ENCODE measurements at regions not wholly inside any gene's neighbourhood (a gene's known extent, or its start where the extent isn't known, plus 50 kb on each side); places are given as distances from the start of the nearest gene placed in this dataset.
"Not testable (repeated sequence)": the region's sequence is repeated elsewhere in the genome, so short reads cannot be mapped to it uniquely, and the experiment has no call there.

GRCh38 chr11:86172894-86173293, 71.7 kb upstream of the EED start:
- no TSS peak for BruUV-seq (replicated peaks)
- TF ChIP-seq TCF7L2 (IDR thresholded peaks at IDR 0.05; ENCODE audit: low read depth, low read length) (0 out of 2 replicates have a peak, but pooled peaks have one; percentile 33), POLR2AphosphoS5 (IDR thresholded peaks at IDR 0.05; ENCODE audit: low read depth, low read length) (no peak)
- POLR2A ChIA-PET = no interaction called here

GRCh38 chr11:86171627-86172026, 72.9 kb upstream of the EED start:
- ChIA-PET CTCF (no interaction called here), POLR2A (no interaction called here)
- Histone ChIP-seq H3K27ac (ENCODE audit: low read length) (no peak overlapping the region), H3K36me3 (ENCODE audit: control insufficient read depth, insufficient read depth, low read length) (no peaks in the 10 kb centered on the region), H3K9me3 (ENCODE audit: control insufficient read depth, insufficient read depth, low read depth, low read length) (no peaks in the 10 kb centered on the region), H3K4me3 (ENCODE audit: low read depth in 2 of 2, low read length in 2 of 2) (no peak overlapping the region), H3K27me3 (ENCODE audit: control insufficient read depth, insufficient read depth, low read length) (no peaks in the 10 kb centered on the region), H3K4me1 (ENCODE audit: control insufficient read depth, insufficient read depth, low read length) (peaks cover 8% of the 10 kb centered on the region)
- no peak for TF ChIP-seq TCF7L2 (IDR thresholded peaks at IDR 0.05; ENCODE audit: low read depth, low read length)
- no peak for TF ChIP-seq POLR2AphosphoS5 (IDR thresholded peaks at IDR 0.05; ENCODE audit: low read depth, low read length)
- TF ChIP-seq CTCF (IDR thresholded peaks at IDR 0.05) = no peak
- TF ChIP-seq SIN3A (IDR thresholded peaks at IDR 0.05; ENCODE audit: borderline replicate concordance, insufficient read depth, low read depth, low read length) = no peak
- ATAC-seq (no peak), DNase-seq (ENCODE audit: low read depth, low spot score) (no peak)
- no TSS peak for BruUV-seq (replicated peaks)
- in situ Hi-C loops (cut with HindIII; ENCODE audit: low pct_unique_long_range_greater_than_20kb, low sequenced_read_pairs) (no loop called here), intact Hi-C loops (cut with micrococcal nuclease; ENCODE audit: unreplicated experiment) (no loop called here)

More at GRCh38 chr11:86172894-86173293, 71.7 kb upstream of the EED start:
- Histone ChIP-seq H3K27me3 (ENCODE audit: control insufficient read depth, insufficient read depth, low read length) (no peaks in the 10 kb centered on the region), H3K36me3 (ENCODE audit: control insufficient read depth, insufficient read depth, low read length) (no peaks in the 10 kb centered on the region), H3K4me1 (ENCODE audit: control insufficient read depth, insufficient read depth, low read length) (peaks cover 8% of the 10 kb centered on the region), H3K9me3 (ENCODE audit: control insufficient read depth, insufficient read depth, low read depth, low read length) (no peaks in the 10 kb centered on the region), H3K27ac (ENCODE audit: low read length) (no peak overlapping the region), H3K4me3 (ENCODE audit: low read depth in 2 of 2, low read length in 2 of 2) (no peak overlapping the region)
- in situ Hi-C loops (cut with HindIII; ENCODE audit: low pct_unique_long_range_greater_than_20kb, low sequenced_read_pairs) (no loop called here), intact Hi-C loops (cut with micrococcal nuclease; ENCODE audit: unreplicated experiment) (no loop called here)
- ATAC-seq (peak; percentile 70), DNase-seq (ENCODE audit: low read depth, low spot score) (no peak)
- CTCF ChIA-PET = interaction anchor here (0.7 kb wide), 1 partner anchor 38 kb away, joined by 8 read pairs; no protein-coding TSS in a partner anchor

GRCh38 chr11:86167499-86168164, 76.9 kb upstream of the EED start:
- Histone ChIP-seq H3K27me3 (ENCODE audit: control insufficient read depth, insufficient read depth, low read length) (no peaks in the 10 kb centered on the region; the same call in 1 of the 2 replicates), H3K27ac (ENCODE audit: low read length) (no peak overlapping the region), H3K36me3 (ENCODE audit: control insufficient read depth, insufficient read depth, low read length) (no peaks in the 10 kb centered on the region), H3K4me1 (ENCODE audit: control insufficient read depth, insufficient read depth, low read length) (no peaks in the 10 kb centered on the region), H3K4me3 (ENCODE audit: low read depth in 2 of 2, low read length in 2 of 2) (no peak overlapping the region), H3K9me3 (ENCODE audit: control insufficient read depth, insufficient read depth, low read depth, low read length) (no peaks in the 10 kb centered on the region)
- peak; percentile 78 for ATAC-seq
- no TSS peak for BruUV-seq (replicated peaks)
- TF ChIP-seq POLR2AphosphoS5 (IDR thresholded peaks at IDR 0.05; ENCODE audit: low read depth, low read length) = no peak
- no peak for TF ChIP-seq CTCF (IDR thresholded peaks at IDR 0.05)
- no peak for TF ChIP-seq REST (IDR thresholded peaks at IDR 0.05; ENCODE audit: insufficient read depth in 1 of 2, low read depth in 2 of 2, low read length in 1 of 2)
- TF ChIP-seq TCF7L2 (IDR thresholded peaks at IDR 0.05; ENCODE audit: low read depth, low read length) = no peak
- no peak for TF ChIP-seq SIN3A (IDR thresholded peaks at IDR 0.05; ENCODE audit: borderline replicate concordance, insufficient read depth, low read depth, low read length)
- ChIA-PET CTCF (no interaction called here), POLR2A (interaction anchor here (0.5 to 0.7 kb wide), 3 partner anchors 99 to 310 kb away, joined by 4 to 6 read pairs (median 5); no protein-coding TSS in a partner anchor)
- DNase-seq (ENCODE audit: low read depth, low spot score) = no peak
- in situ Hi-C loops (cut with HindIII; ENCODE audit: low pct_unique_long_range_greater_than_20kb, low sequenced_read_pairs) (no loop called here), intact Hi-C loops (cut with micrococcal nuclease; ENCODE audit: unreplicated experiment) (no loop called here)

GRCh38 chr11:86166287-86166686, 78.3 kb upstream of the EED start:
- H3K4me1 ChIP-seq (ENCODE audit: control insufficient read depth, insufficient read depth, low read length); H3K36me3 ChIP-seq (ENCODE audit: control insufficient read depth, insufficient read depth, low read length); intact Hi-C loops (cut with micrococcal nuclease; ENCODE audit: unreplicated experiment); H3K27me3 ChIP-seq (ENCODE audit: control insufficient read depth, insufficient read depth, low read length); BruUV-seq (replicated peaks); H3K27ac ChIP-seq (ENCODE audit: low read length); POLR2A ChIA-PET; in situ Hi-C loops (cut with HindIII; ENCODE audit: low pct_unique_long_range_greater_than_20kb, low sequenced_read_pairs); H3K4me3 ChIP-seq (ENCODE audit: low read depth in 2 of 2, low read length in 2 of 2); ATAC-seq; CTCF ChIA-PET; H3K9me3 ChIP-seq (ENCODE audit: control insufficient read depth, insufficient read depth, low read depth, low read length); DNase-seq (ENCODE audit: low read depth, low spot score): not testable (repeated sequence)

Data from Panc1 (cell line).